T-cell (primary cell): ENCODE measurements at regions not wholly inside any gene's neighbourhood (a gene's known extent, or its start where the extent isn't known, plus 50 kb on each side); places are given as distances from the start of the nearest gene placed in this dataset.
"Not testable (repeated sequence)": the region's sequence is repeated elsewhere in the genome, so short reads cannot be mapped to it uniquely, and the experiment has no call there.

ENCODE experiments used
- ATAC-seq, 4 experiments: fragments of 200-7000 bp in 3 of 4; fragments of 150-1000 bp in 1 of 4; cut with Tn5 transposase; replicated peaks in 1 of 4; 1 replicate in 3 of 4; 2 replicates in 1 of 4; pipeline ENCODE4 v1.10.0; 2021; ENCODE audit warnings: moderate library complexity in 3 of 4, mild to moderate bottlenecking in 2 of 4, moderate number of reproducible peaks in 1 of 4
- CTCF ChIA-PET, 2 donors: fragments of 300-600 bp; sonication (Branson Sonifier 250); formaldehyde crosslinking; loops; one replicate each; lab custom pipeline; 2022; ENCODE audit warnings: antibody characterized with exemption in 2 of 2; lab: Charles Lee
- POLR2A ChIA-PET, 2 donors: fragments of 300-600 bp; sonication (Branson Sonifier 250); formaldehyde crosslinking; loops; one replicate each; lab custom pipeline; 2022; ENCODE audit warnings: antibody characterized with exemption in 2 of 2; lab: Charles Lee
- DNase-seq, 35 experiments: peaks; one replicate each; pipeline versions ENCODE4 v3.0.0 to v3.0.0-alpha.2; 2013 to 2023
- H3K27ac ChIP-seq: one replicate; pipeline ENCODE4 v1.5.1; 2013; ENCODE audit warnings: low read length
- H3K27me3 ChIP-seq, 2 experiments: replicated peaks in 1 of 2; 1 replicate in 1 of 2; 2 replicates in 1 of 2; pipeline versions ENCODE4 v1.6.1 to v1.7.0; 2013; ENCODE audit warnings: low read length in 1 of 2, mixed read lengths in 1 of 2; ENCODE audit not compliant: control insufficient read depth in 2 of 2, insufficient read depth in 2 of 2; ENCODE audit errors: extremely low read depth in 1 of 2
- H3K36me3 ChIP-seq, 2 donors: 1 replicate in 1 of 2; 2 replicates in 1 of 2; pipeline versions ENCODE4 v1.6.1 to v1.7.0; 2013; ENCODE audit warnings: low read length in 1 of 2; ENCODE audit not compliant: control insufficient read depth in 2 of 2, insufficient read depth in 1 of 2; ENCODE audit errors: extremely low read depth in 1 of 2
- H3K4me1 ChIP-seq, 2 experiments: 1 replicate in 1 of 2; 2 replicates in 1 of 2; pipeline versions ENCODE4 v1.6.1 to v1.7.0; 2013; ENCODE audit warnings: low read length in 2 of 2, mixed read lengths in 1 of 2; ENCODE audit not compliant: insufficient read depth in 2 of 2, control insufficient read depth in 1 of 2; ENCODE audit errors: extremely low read depth in 1 of 2
- H3K4me3 ChIP-seq, 2 donors: 1 replicate in 1 of 2; 2 replicates in 1 of 2; pipeline versions ENCODE4 v1.5.1 to v1.7.0; 2013; ENCODE audit warnings: mild to moderate bottlenecking in 2 of 2, low read length in 1 of 2, moderate library complexity in 1 of 2; ENCODE audit not compliant: control insufficient read depth in 1 of 2; ENCODE audit errors: extremely low read depth in 1 of 2
- H3K9me3 ChIP-seq: 2 replicates; pipeline ENCODE4 v1.7.0; 2013
- H3K27ac Mint-ChIP-seq, 2 donors: one replicate each; pipeline ENCODE4 v1.8.0; 2020 to 2021; ENCODE audit warnings: mild to moderate bottlenecking in 2 of 2, mixed read lengths in 2 of 2
- H3K27me3 Mint-ChIP-seq, 2 donors: one replicate each; pipeline ENCODE4 v1.8.0; 2021 to 2022; ENCODE audit warnings: mixed read lengths in 2 of 2
- H3K36me3 Mint-ChIP-seq: one replicate; pipeline ENCODE4 v1.8.0; 2021; ENCODE audit warnings: mixed read lengths
- H3K4me1 Mint-ChIP-seq, 3 donors: one replicate each; pipeline ENCODE4 v1.8.0; 2020 to 2022; ENCODE audit warnings: mixed read lengths in 3 of 3, mild to moderate bottlenecking in 1 of 3
- H3K4me3 Mint-ChIP-seq, 3 donors: one replicate each; pipeline ENCODE4 v1.8.0; 2020 to 2022; ENCODE audit warnings: mild to moderate bottlenecking in 3 of 3, mixed read lengths in 3 of 3, moderate library complexity in 3 of 3
- H3K9me3 Mint-ChIP-seq, 3 donors: one replicate each; pipeline ENCODE4 v1.8.0; 2020 to 2022; ENCODE audit warnings: mixed read lengths in 3 of 3
- WGBS: methylation state at CpG from one replicate; pipeline ENCODE4 v1.1.5; 2013; ENCODE audit warnings: missing lambda C conversion rate; ENCODE audit not compliant: insufficient coverage; 5-methylcytosine and 5-hydroxymethylcytosine counted together

DNA sequence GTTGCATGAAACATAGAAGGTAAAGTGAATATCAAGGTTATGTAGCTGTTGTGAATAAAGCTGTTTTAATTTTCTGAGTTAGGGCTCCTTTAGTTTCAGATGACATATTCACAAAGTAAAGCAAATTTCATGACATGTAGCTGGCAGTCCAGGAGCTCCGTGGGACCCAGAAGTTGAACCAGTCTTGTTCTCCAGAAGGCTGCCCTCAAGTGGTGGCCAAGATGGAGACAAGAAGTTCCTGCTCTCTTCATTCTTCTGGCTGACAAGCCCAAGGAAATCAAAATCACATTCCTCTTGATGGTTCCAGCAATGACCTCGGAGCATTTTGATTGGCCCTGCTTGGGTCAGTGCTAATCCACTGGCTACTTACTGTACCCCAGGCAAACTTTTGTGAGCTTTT lies 128.7 kb downstream of the LIG4 start:
- POLR2A ChIA-PET, result no interaction called here
- 45% methylated on average over 2 of the region's 2 CpGs for WGBS
- H3K4me3 Mint-ChIP-seq, result no peak overlapping the region

DNA sequence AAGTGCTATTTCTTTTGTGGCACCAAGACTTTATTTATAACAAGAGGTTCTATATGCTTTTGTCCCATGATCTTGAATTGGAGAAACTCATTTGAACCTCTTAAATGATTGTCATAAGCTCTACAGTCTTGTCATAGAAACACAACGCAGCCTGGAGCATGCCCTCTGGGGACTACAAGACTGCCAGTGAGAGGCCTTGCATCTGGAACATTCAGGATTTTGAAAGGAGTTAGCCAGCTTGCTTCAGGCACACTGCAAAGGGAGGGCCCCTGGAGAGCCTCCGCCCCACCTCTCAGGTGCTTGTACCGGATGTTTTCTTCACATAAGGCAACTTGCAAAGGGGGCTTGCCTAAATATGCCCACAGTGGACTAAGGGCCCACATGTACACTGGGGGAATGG lies 130.5 kb downstream of the LIG4 start:
- Mint-ChIP-seq H3K9me3 (no peaks in the 10 kb centered on the region), H3K36me3 (no peaks in the 10 kb centered on the region), H3K27ac (no peak overlapping the region), H3K27me3 (no peaks in the 10 kb centered on the region), H3K4me1 (no peaks in the 10 kb centered on the region), H3K4me3 (no peak overlapping the region)
- CTCF ChIA-PET, result no interaction called here
- no peaks in the 10 kb centered on the region for H3K9me3 ChIP-seq
- no peak for DNase-seq
- no peak for ATAC-seq
- no peaks in the 10 kb centered on the region for H3K4me1 ChIP-seq
- H3K36me3 ChIP-seq, result no peaks in the 10 kb centered on the region
- 44% methylated on average over 1 of the region's 3 CpGs for WGBS
- H3K27me3 ChIP-seq, result no peaks in the 10 kb centered on the region
- H3K4me3 ChIP-seq, result no peak overlapping the region
- H3K27ac ChIP-seq, result no peak overlapping the region
- POLR2A ChIA-PET, result no interaction called here

More for the DNA sequence above, 128.7 kb downstream of the LIG4 start:
- Mint-ChIP-seq H3K4me1 (no peaks in the 10 kb centered on the region), H3K27me3 (peaks cover 0 to 4% of the 10 kb centered on the region in 2 donors), H3K27ac (no peak overlapping the region), H3K9me3 (no peaks in the 10 kb centered on the region), H3K36me3 (no peaks in the 10 kb centered on the region)
- H3K27me3 ChIP-seq, result no peaks in the 10 kb centered on the region
- H3K27ac ChIP-seq, result no peak overlapping the region
- DNase-seq (no peak), ATAC-seq (no peak)
- CTCF ChIA-PET, result no interaction called here
- no peaks in the 10 kb centered on the region for H3K4me1 ChIP-seq
- no peaks in the 10 kb centered on the region for H3K36me3 ChIP-seq
- no peak overlapping the region for H3K4me3 ChIP-seq
- H3K9me3 ChIP-seq, result no peaks in the 10 kb centered on the region

DNA sequence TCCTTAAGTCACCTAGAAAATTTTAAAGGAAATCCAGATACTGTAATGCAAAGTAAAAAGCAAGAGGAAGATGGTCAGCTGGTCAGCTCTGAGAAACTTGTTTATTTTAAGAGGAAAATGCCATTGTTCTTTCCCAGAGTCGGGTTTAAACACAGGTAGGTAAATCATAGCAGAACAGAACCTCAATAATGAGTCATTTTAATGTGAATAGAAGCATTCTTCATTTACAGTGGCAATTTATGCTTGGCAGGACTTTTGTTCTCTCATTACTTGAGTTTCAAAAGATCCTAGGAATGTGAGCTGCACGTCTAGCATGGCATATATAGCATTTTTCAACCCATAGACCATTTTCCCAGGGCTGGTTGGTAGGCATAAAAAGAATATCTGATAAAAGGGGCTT lies 132.3 kb downstream of the LIG4 start:
- no peak overlapping the region for H3K4me3 Mint-ChIP-seq
- H3K4me1 ChIP-seq, result no peaks in the 10 kb centered on the region
- no peak overlapping the region for H3K4me3 ChIP-seq
- no peaks in the 10 kb centered on the region for H3K36me3 Mint-ChIP-seq
- ATAC-seq, result no peak
- H3K9me3 ChIP-seq, result no peaks in the 10 kb centered on the region
- DNase-seq, result no peak
- no peaks in the 10 kb centered on the region for H3K36me3 ChIP-seq
- peaks cover 0 to 5% of the 10 kb centered on the region in 2 donors for H3K27me3 Mint-ChIP-seq
- no peak overlapping the region for H3K27ac Mint-ChIP-seq
- no peaks in the 10 kb centered on the region for H3K4me1 Mint-ChIP-seq
- no peaks in the 10 kb centered on the region for H3K27me3 ChIP-seq
- peaks cover 0 to 8% (median 6%) of the 10 kb centered on the region in 3 donors for H3K9me3 Mint-ChIP-seq
- no CpG with 5 or more reads among the region's 2 CpGs for WGBS
- H3K27ac ChIP-seq, result no peak overlapping the region
- ChIA-PET POLR2A (no interaction called here), CTCF (no interaction called here)

DNA sequence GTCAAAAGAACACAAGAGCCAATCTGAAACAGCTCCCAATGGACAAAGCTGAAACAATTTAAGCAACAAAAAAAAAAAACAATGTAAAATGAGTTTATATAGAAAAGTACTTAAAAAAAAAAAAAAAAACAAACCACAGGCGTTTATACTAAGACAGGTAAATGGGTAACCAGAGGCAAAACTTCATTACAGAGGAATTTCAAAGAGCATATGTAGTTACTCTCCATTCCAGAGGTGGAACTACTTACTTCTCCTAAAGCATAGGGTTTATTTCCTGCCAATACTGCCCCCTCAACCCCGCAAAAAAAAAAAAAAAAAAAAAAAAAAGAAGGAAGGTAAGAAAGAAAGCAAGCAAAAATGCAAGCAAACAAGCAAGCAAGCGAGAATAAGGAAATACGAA lies 132.9 kb downstream of the LIG4 start:
- no peaks in the 10 kb centered on the region for H3K36me3 ChIP-seq
- no peaks in the 10 kb centered on the region for H3K4me1 ChIP-seq
- H3K4me3 ChIP-seq, result no peak overlapping the region
- no CpG with 5 or more reads among the region's 4 CpGs for WGBS
- DNase-seq, result no peak
- Mint-ChIP-seq H3K27ac (no peak overlapping the region), H3K4me1 (no peaks in the 10 kb centered on the region), H3K36me3 (no peaks in the 10 kb centered on the region), H3K27me3 (peaks cover 0 to 5% of the 10 kb centered on the region in 2 donors), H3K9me3 (peaks cover under 1 to 9% (median 8%) of the 10 kb centered on the region in 3 donors), H3K4me3 (no peak overlapping the region)
- H3K27me3 ChIP-seq, result no peaks in the 10 kb centered on the region
- no peak for ATAC-seq
- POLR2A ChIA-PET, result interaction anchor here in 1 of 2 donors (0.6 kb wide), 1 partner anchor 756 kb away, joined by 5 read pairs; no protein-coding TSS in a partner anchor
- no peaks in the 10 kb centered on the region for H3K9me3 ChIP-seq
- CTCF ChIA-PET, result interaction anchor here in 1 of 2 donors (0.7 kb wide), 1 partner anchor 11 kb away, joined by 3 read pairs; no protein-coding TSS in a partner anchor
- no peak overlapping the region for H3K27ac ChIP-seq

DNA sequence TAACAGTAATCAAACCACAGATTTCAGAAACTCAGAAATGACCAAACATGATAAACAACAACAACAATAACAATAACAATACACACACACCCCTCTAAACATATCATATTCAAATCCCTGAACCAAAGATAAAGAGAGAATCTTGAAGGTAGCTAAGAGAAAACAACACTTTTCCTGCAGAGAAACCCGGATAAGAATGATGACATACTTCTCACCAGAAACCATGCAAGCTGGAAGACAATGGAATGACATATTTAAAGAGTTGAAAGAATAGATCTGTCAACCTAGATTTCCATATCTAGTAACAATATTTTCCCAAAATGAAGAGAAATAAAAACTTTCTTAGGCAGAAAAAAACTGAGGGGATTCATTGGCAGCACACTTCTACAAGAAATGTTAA lies 138.1 kb downstream of the LIG4 start:
- ChIA-PET CTCF (no interaction called here), POLR2A (no interaction called here)
- no peak overlapping the region for H3K4me3 Mint-ChIP-seq
- peaks cover 0 to 5% of the 10 kb centered on the region in 2 donors for H3K27me3 Mint-ChIP-seq
- ATAC-seq (no peak), DNase-seq (no peak)
- no peak overlapping the region for H3K27ac Mint-ChIP-seq
- Histone ChIP-seq H3K4me3 (no peak overlapping the region), H3K27ac (no peak overlapping the region), H3K27me3 (no peaks in the 10 kb centered on the region), H3K9me3 (no peaks in the 10 kb centered on the region), H3K4me1 (no peaks in the 10 kb centered on the region), H3K36me3 (no peaks in the 10 kb centered on the region)
- H3K36me3 Mint-ChIP-seq, result no peaks in the 10 kb centered on the region
- peaks cover 7 to 37% (median 24%) of the 10 kb centered on the region in 3 donors for H3K9me3 Mint-ChIP-seq
- WGBS, result no CpG with 5 or more reads among the region's 1 CpG
- no peaks in the 10 kb centered on the region for H3K4me1 Mint-ChIP-seq

DNA sequence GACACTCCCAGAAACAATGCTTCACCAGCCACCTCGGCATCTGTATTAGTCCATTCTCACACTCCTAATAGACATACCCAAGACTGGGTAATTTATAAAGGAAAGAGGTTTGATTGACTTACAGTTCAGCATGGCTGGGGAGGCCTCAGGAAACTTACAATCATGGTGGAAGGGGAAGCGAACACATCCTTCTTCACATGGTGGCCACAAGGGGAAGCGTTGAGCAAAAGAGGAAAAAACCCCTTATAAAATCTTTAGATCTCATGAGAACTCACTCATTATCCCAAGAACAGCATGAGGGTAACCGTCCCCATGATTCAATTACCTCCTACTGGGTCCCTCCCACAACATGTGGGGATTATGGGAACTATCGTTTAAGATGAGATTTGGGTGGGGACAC lies 140.9 kb downstream of the LIG4 start:
- H3K27ac Mint-ChIP-seq, H3K27me3 ChIP-seq, POLR2A ChIA-PET, DNase-seq, H3K36me3 ChIP-seq, CTCF ChIA-PET, H3K4me3 ChIP-seq, H3K9me3 ChIP-seq, ATAC-seq, H3K27me3 Mint-ChIP-seq, H3K36me3 Mint-ChIP-seq, H3K4me3 Mint-ChIP-seq, H3K4me1 ChIP-seq, H3K27ac ChIP-seq: not testable (repeated sequence)
- no CpG with 5 or more reads among the region's 5 CpGs for WGBS
- peaks cover 10 to 43% (median 35%) of the 10 kb centered on the region in 3 donors for H3K9me3 Mint-ChIP-seq
- H3K4me1 Mint-ChIP-seq, result peaks cover 0 to 12% (median 11%) of the 10 kb centered on the region in 3 donors

DNA sequence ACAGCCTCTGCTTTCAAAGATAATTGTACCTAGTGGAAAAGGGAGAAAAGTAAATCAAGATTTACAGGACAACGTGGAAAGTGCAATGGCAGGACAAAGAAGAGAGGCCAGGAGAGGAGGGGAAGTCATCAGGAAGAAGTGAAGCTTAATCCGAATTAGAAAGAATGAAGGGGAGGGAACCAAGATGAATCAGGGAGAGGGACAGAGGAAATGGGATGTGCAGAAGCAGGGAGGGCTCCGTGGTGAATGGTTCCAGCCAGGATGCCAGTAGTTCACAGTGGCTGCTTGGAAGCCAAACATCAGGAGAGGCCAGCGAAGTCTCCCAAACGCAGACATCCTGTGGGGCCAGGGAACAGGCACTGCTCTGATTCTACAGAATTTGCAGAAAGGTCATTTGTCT lies 144.4 kb downstream of the LIG4 start:
- ChIA-PET CTCF (interaction anchor here (0.6 to 0.8 kb wide), 2 partner anchors 11 to 824 kb away, joined by 3 to 5 read pairs; no protein-coding TSS in a partner anchor), POLR2A (no interaction called here)
- Mint-ChIP-seq H3K9me3 (peaks cover 6 to 30% (median 19%) of the 10 kb centered on the region in 3 donors), H3K27me3 (peaks cover 0 to 4% of the 10 kb centered on the region in 2 donors), H3K4me3 (no peak overlapping the region), H3K27ac (peak overlapping the region in 1 of 2 donors; percentile 81), H3K4me1 (peaks cover 0 to 14% (median 12%) of the 10 kb centered on the region in 3 donors), H3K36me3 (no peaks in the 10 kb centered on the region)
- DNase-seq (no peak), ATAC-seq (no peak)
- 55% methylated on average over 5 of the region's 5 CpGs for WGBS
- Histone ChIP-seq H3K36me3 (no peaks in the 10 kb centered on the region), H3K27me3 (no peaks in the 10 kb centered on the region), H3K9me3 (no peaks in the 10 kb centered on the region), H3K4me3 (no peak overlapping the region), H3K27ac (no peak overlapping the region), H3K4me1 (no peaks in the 10 kb centered on the region)
